Lower leg skin (tissue), 4 donors: ENCODE measurements at regions not wholly inside any gene's neighbourhood (a gene's known extent, or its start where the extent isn't known, plus 50 kb on each side); places are given as distances from the start of the nearest gene placed in this dataset.
A peak's percentile ranks its signal among the peaks of the same experiment; 100 is the strongest.

Experiments used
- DNase-seq, 2 donors: peaks; one replicate each; pipeline ENCODE4 v3.0.0-alpha.2; 2019; ENCODE audit warnings: low spot score in 2 of 2
- H3K4me3 ChIP-seq: fragments of 200-600 bp; sonication (generic); 2 replicates; pipeline ENCODE4 v1.5.1; 2017; ENCODE audit warnings: mild to moderate bottlenecking, low read depth; ENCODE audit not compliant: poor library complexity, severe bottlenecking
- CTCF ChIP-seq, 3 donors: fragments of 450-650 bp; IDR thresholded peaks; one replicate each; pipeline ENCODE4 v1.5.1; 2016; ENCODE audit warnings: antibody characterized with exemption in 3 of 3, mild to moderate bottlenecking in 3 of 3, moderate library complexity in 2 of 3
- POLR2A ChIP-seq, 2 donors: fragments of 450-650 bp; IDR thresholded peaks; one replicate each; pipeline ENCODE4 v1.6.1; 2016 to 2017; ENCODE audit warnings: antibody characterized with exemption in 2 of 2, mild to moderate bottlenecking in 1 of 2, moderate library complexity in 1 of 2
- WGBS, 2 donors: methylation state at CpG; one replicate each; pipeline ENCODE4 v1.1.5; 2018; 5-methylcytosine and 5-hydroxymethylcytosine counted together
- intact Hi-C: fragments of 100-400 bp; cut with DNase I; formaldehyde crosslinking; loops from one replicate; pipeline ENCODE4 v1.15.0; 2023; ENCODE audit warnings: low total_unique reads

GRCh38 chr16:35187665-35188225 lies 1728.3 kb downstream of the TP53TG3F start:
- intact Hi-C loops, result no loop called here
- DNase-seq, result peak in 1 of 2 donors; percentile 67
- no peak for TF ChIP-seq CTCF (IDR thresholded peaks at IDR 0.05)
- no peak for TF ChIP-seq POLR2A (IDR thresholded peaks at IDR 0.05)
- 63 to 83% methylated on average over 1 to 2 of the region's 2 CpGs for WGBS, 2 donors
- no peak overlapping the region for H3K4me3 ChIP-seq

- intact Hi-C loops, result no loop called here
- TF ChIP-seq POLR2A (IDR thresholded peaks at IDR 0.05) (no peak), CTCF (IDR thresholded peaks at IDR 0.05) (no peak)
- peak in 1 of 2 donors; percentile 79 for DNase-seq
- 47 to 60% methylated on average over 8 of the region's 8 CpGs for WGBS, 2 donors
- H3K4me3 ChIP-seq, result no peak overlapping the region
Observed at GRCh38 chr16:35188288-35189155, 1729.1 kb downstream of the TP53TG3F start.

- intact Hi-C loops, result no loop called here
- 84 to 92% methylated on average over 4 of the region's 4 CpGs for WGBS, 2 donors
- peak in 1 of 2 donors; percentile 69 for DNase-seq
- TF ChIP-seq CTCF (IDR thresholded peaks at IDR 0.05) (no peak), POLR2A (IDR thresholded peaks at IDR 0.05) (no peak)
- H3K4me3 ChIP-seq, result no peak overlapping the region
Observed at GRCh38 chr16:35192993-35193392, 1733.6 kb downstream of the TP53TG3F start.

- intact Hi-C loops, result no loop called here
- WGBS, 2 donors, result 62 to 74% methylated on average over 3 of the region's 3 CpGs
- H3K4me3 ChIP-seq, result no peak overlapping the region
- peak in 1 of 2 donors; percentile 70 for DNase-seq
- no peak for TF ChIP-seq POLR2A (IDR thresholded peaks at IDR 0.05)
- no peak for TF ChIP-seq CTCF (IDR thresholded peaks at IDR 0.05)
Observed at GRCh38 chr16:35193956-35194355, 1734.5 kb downstream of the TP53TG3F start.

- 78 to 82% methylated on average over 5 of the region's 5 CpGs for WGBS, 2 donors
- DNase-seq, result peak in 1 of 2 donors; percentile 76
- TF ChIP-seq CTCF (IDR thresholded peaks at IDR 0.05) (no peak), POLR2A (IDR thresholded peaks at IDR 0.05) (no peak)
- intact Hi-C loops, result no loop called here
- H3K4me3 ChIP-seq, result no peak overlapping the region
Observed at GRCh38 chr16:35194681-35195080, 1735.3 kb downstream of the TP53TG3F start.
